ENCODE measurements at regions not wholly inside any gene's neighbourhood (a gene's known extent, or its start where the extent isn't known, plus 50 kb on each side); places are given as distances from the start of the nearest gene placed in this dataset.

DNA sequence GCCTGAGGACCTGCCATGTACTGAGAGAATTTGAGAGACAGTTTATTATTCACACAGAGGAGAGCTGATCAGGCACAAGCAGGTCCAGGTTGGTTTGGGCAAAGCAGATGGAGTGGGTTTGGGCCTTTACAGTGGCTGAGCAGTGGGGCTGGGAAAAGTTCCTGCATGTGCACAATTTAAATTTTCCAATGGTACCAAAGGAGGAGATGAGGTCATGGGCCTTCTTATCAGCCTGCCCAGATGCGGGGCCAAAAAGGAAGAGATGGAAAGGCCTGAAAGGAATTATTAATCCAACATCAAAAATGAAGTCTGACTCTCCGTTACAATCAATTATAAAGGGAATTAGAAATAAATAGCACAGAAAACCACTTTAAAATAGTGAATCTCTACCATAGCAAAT, 367.6 kb downstream of the TMEM135 start:
- DNase-seq: no peak

DNA sequence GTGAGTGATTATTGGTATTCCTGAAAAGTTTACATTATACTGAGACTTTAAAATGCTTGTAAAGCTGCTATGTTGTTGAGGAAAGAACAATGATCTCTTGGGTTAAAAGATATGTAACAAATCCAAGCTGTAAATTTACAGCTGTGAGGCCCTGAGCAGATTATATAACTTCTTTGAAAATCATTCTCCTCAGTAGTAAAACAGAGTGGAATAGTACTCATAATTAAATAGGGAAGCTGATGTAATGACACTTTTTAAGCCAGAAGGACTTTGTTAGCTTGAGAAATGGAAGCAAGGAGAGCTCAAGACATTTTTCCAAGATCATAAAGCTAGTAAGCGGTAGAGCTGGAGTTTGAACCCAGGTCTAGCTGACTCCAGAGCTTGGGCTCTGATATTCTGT, 363.9 kb downstream of the TMEM135 start:
- DNase-seq: no peak

DNA sequence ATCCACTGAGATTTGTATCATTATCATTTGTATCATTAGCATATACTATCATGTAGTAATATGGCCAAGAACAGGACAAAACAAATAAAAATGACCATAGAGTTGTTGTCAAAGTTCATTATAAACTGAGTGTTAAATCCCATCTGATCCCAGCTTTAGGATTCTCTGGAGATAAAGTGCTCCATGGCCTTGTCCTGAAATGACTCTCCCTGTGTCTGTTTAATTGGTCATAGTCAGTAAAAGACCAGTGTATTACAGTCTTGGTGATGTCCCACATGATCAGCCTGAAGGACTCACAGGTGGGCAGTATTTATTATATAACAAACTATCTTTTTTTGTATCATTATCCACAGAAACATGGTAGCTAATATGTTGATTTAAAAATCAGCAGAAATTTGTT, 361.6 kb downstream of the TMEM135 start:
- DNase-seq: no peak

DNA sequence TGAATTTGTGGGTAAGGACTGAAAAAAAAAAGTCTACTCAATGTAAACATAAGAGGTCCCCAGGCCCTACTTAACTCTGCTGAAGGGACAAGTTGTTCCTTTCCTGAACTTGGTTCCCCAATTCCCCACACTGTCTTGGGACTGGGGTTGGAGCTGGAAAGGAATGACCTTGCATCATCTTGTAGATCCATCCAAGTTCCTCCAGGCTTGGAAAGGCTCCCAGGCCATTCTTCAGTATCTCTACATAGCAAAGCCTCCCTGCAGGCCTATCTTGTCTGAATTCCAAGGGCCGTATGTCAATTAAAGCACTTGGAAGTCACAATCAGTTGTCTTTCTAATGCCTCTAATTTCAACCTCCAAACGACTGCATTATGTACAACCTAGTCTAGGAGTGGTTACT, 361.2 kb downstream of the TMEM135 start:
- DNase-seq: no peak

DNA sequence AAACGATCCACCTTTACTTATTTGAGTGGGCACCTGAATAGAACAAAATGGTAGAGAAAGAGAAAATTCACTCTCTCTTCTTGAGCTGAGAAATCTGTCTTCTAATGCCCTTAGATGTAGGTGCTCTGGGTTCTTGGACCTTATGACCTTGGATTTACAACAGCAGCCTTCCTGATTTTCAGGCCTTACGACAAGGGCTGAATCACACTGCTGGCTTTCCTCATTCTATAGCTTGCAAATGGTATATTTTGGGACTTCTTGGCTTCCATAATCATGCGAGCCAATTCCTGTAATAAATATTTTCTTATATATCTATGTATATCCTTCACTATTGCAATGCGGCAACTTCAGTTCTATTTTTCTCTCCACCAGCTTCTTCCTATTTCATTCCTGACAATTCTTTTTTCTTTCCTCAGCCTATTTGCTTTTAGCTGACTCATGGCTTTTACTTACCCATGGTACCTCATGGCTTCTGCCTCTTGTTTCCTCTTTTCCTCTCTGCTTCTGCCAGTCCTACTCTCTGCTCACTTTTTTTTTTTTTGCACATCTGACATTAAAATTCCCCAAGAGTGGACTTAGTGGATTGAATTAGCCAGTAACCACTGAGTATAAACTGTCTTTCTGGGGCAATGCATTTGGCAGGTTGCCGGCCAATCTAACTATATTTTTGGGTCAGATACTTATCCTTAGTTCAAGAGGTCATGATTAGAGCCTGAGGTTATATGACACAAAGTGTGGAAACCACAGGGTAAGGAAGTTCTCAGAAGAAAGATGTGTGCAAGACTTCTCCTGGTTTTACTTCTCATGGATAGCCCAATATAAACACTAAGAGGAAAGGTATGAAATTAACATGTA, 359.5 kb downstream of the TMEM135 start:
- DNase-seq: no peak

DNA sequence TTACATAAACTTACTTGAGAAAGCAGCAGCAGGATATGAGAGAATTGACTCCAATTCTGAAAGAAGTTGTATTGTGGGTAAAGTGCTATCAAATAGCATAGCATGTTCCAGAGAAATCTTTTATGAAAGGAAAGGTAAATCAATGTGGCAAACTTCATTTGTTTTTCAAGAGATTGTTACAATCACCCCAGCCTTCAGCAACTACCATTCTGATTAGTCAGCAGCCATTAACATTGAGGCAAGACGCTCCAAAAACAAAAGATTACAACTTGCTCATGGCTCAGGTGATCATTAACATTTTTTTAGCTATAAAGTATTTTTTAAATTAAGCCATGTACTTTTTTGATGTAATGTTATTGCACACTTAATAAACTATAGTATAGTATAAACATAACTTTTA, 357.2 kb downstream of the TMEM135 start:
- DNase-seq: no peak

DNA sequence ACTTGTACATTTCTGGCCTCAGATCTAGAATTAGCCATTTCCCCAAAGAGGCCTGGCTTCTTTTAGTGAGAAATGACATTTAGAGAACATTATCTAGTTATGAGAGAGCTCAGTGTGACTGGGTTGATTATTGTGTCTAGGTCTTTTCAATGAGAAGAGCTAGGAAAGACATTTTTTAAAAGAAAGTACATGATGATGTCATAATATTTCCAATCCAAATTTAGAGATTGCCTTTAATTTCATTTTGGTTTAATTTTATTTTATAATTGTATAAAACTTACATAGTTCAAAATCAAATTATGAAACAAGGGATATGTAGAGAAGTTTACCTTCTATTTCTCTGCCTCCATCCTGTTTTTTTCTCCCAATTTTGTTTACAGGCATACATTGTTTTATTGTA, 354.9 kb downstream of the TMEM135 start:
- DNase-seq: no peak

DNA sequence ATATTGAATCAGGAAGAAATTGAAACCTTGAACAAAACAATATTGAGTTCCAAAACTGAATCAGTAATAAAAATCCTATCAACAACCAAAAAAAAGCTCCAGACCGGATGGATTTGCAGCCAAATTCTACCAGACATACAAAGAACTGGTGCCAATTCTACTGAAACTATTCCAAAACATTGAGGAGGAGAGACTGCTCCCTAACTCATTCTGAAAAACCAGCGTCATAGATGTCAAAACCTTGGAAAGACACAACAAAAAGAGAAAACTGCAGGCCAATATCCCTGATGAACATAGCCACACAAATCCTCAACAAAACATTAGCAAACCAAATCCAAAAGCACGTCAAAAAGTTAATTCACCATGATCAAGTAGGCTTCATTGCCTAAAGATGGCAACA, 353.8 kb downstream of the TMEM135 start:
- no peak for DNase-seq

DNA sequence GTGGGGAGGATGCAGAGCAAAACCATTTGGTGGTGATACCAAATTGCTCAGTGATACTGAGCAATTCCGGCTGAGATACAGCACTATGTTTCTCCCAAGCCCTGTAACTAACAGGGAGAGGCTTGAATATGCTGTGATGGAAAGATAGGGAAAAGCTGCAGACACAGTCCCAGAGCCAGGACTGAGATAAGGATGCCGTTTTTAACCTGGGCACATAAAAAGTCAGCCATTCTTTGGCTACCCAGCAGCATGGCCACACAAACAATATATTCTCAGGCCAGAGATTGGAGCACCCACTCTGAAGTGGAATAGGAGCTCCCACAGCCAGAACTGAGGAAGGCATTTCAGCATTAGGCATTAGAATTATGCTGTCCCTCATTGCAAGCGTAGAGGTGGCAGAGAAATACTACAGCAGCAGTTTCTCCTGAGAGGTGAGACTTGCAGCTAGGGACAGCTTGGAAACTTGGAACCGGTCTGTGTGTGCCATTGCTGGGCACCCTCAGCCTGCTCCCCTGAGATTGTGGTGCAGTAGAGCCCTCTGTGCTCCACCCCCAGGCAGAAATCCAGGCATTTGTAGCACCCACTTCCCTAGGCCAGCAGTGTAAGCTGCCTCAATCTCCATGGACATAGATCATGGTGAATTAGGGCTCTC, 346.5 kb downstream of the TMEM135 start:
- no peak for DNase-seq

DNA sequence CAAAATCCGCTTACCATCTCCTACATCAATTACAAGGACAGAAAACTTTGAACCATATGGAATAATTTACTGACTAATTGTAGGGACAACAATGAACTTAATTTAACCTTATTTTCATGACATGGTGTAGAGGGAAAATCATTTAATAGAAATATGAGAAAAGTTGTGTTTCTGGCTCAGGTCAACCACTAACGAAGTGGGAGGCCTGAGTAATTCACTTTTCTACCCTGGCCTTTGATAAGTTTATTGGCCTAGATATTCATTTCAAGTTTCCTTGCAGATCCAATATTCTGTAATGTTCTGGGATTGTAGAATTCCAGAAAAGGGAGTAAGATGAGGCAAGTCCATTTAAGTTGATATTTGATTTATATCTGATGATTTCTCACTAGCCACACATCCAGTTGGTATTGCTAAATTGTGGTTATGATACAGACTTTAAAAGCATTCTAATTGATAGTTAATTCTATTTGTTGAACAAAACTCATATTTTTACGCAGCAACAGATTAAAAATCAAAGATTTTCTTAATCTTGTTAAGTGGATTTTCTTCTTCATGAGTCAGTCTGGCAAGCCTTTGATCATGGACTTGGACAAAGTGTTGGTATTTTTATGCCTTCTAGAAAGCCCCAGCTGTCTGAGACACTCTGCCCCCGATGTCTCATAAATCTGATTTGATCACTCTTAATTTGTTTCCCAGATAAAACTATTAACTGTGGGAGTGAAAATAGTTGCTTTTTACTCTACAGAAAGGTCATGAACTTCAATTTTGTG, 336.5 kb downstream of the TMEM135 start:
- no peak for DNase-seq

Measured in hematopoietic multipotent progenitor cell treated with erythropoietin and hydrocortisone succinate and interleukin-3 and kit ligand, for 8 days (in vitro differentiated cells).